KBM-7 (cell line): ENCODE measurements at regions not wholly inside any gene's neighbourhood (a gene's known extent, or its start where the extent isn't known, plus 50 kb on each side); places are given as distances from the start of the nearest gene placed in this dataset.

ENCODE experiments used
- DNase-seq: peaks from one replicate; pipeline ENCODE4 v3.0.0-alpha.2; 2015
- in situ Hi-C: fragments of 300-500 bp; cut with MboI; formaldehyde crosslinking; loops from 2 replicates; pipeline ENCODE4 v1.14.3; 2020; ENCODE audit warnings: low sequenced_read_pairs, low pct_unique_long_range_greater_than_20kb, mixed read lengths

GRCh38 chr15:36371509-36371908 lies 207.9 kb upstream of the CDIN1 start:
- in situ Hi-C loops = no loop called here

GRCh38 chr15:36372968-36373367 lies 206.5 kb upstream of the CDIN1 start:
- DNase-seq = no peak
- in situ Hi-C loops = no loop called here

More at GRCh38 chr15:36371509-36371908, 207.9 kb upstream of the CDIN1 start:
- DNase-seq = no peak

GRCh38 chr15:36373550-36373949 lies 205.9 kb upstream of the CDIN1 start:
- DNase-seq = no peak
- in situ Hi-C loops = no loop called here

- in situ Hi-C loops = no loop called here
Measured at GRCh38 chr15:36389107-36389506, 190.3 kb upstream of the CDIN1 start.

GRCh38 chr15:36390491-36390890 lies 188.9 kb upstream of the CDIN1 start:
- no peak for DNase-seq
- in situ Hi-C loops = no loop called here

More at GRCh38 chr15:36389107-36389506, 190.3 kb upstream of the CDIN1 start:
- no peak for DNase-seq

GRCh38 chr15:36392676-36393266 lies 186.7 kb upstream of the CDIN1 start:
- DNase-seq = no peak
- in situ Hi-C loops = no loop called here

GRCh38 chr15:36398212-36398611 lies 181.2 kb upstream of the CDIN1 start:
- in situ Hi-C loops = no loop called here
- no peak for DNase-seq

- no peak for DNase-seq
- in situ Hi-C loops = no loop called here
Measured at GRCh38 chr15:36399276-36399675, 180.2 kb upstream of the CDIN1 start.

GRCh38 chr15:36400936-36401585 lies 178.4 kb upstream of the CDIN1 start:
- no peak for DNase-seq
- in situ Hi-C loops = no loop called here

GRCh38 chr15:36401586-36401966 lies 177.8 kb upstream of the CDIN1 start:
- in situ Hi-C loops = no loop called here
- no peak for DNase-seq

- in situ Hi-C loops = no loop called here
Measured at GRCh38 chr15:36403351-36403750, 176.1 kb upstream of the CDIN1 start.

GRCh38 chr15:36406366-36406765 lies 173.1 kb upstream of the CDIN1 start:
- DNase-seq = no peak
- in situ Hi-C loops = no loop called here

More at GRCh38 chr15:36403351-36403750, 176.1 kb upstream of the CDIN1 start:
- DNase-seq = no peak

GRCh38 chr15:36406911-36407310 lies 172.5 kb upstream of the CDIN1 start:
- in situ Hi-C loops = no loop called here
- no peak for DNase-seq

GRCh38 chr15:36407647-36408046 lies 171.8 kb upstream of the CDIN1 start:
- no peak for DNase-seq
- in situ Hi-C loops = no loop called here

GRCh38 chr15:36409819-36410218 lies 169.6 kb upstream of the CDIN1 start:
- in situ Hi-C loops = no loop called here
- DNase-seq = no peak

GRCh38 chr15:36414670-36415069 lies 164.8 kb upstream of the CDIN1 start:
- no peak for DNase-seq
- in situ Hi-C loops = no loop called here

GRCh38 chr15:36415643-36416042 lies 163.8 kb upstream of the CDIN1 start:
- DNase-seq = no peak
- in situ Hi-C loops = no loop called here

GRCh38 chr15:36422631-36423030 lies 156.8 kb upstream of the CDIN1 start:
- in situ Hi-C loops = no loop called here
- no peak for DNase-seq

- in situ Hi-C loops = no loop called here
- DNase-seq = no peak
Measured at GRCh38 chr15:36426691-36427090, 152.7 kb upstream of the CDIN1 start.

- in situ Hi-C loops = no loop called here
- DNase-seq = no peak
Measured at GRCh38 chr15:36428102-36428845, 151.2 kb upstream of the CDIN1 start.
